GM10248 (cell line): ENCODE measurements at regions not wholly inside any gene's neighbourhood (a gene's known extent, or its start where the extent isn't known, plus 50 kb on each side); places are given as distances from the start of the nearest gene placed in this dataset.

Source experiments
- CTCF ChIA-PET: fragments of 300-600 bp; sonication (Branson Sonifier 250); formaldehyde crosslinking; extraction: SDS; loops from one replicate; lab custom pipeline; 2021; ENCODE audit warnings: antibody characterized with exemption; lab: Yijun Ruan, JAX
- POLR2A ChIA-PET: fragments of 350-650 bp; sonication (Branson Sonifier 250); formaldehyde crosslinking; extraction: SDS; loops from one replicate; lab custom pipeline; 2020; ENCODE audit warnings: antibody characterized with exemption; lab: Yijun Ruan, JAX
- DNase-seq: peaks from one replicate; pipeline ENCODE4 v3.0.0; 2012; ENCODE audit errors: extremely low spot score
- CTCF ChIP-seq: IDR thresholded peaks from 2 replicates; pipeline ENCODE4 v1.5.1; 2012; ENCODE audit warnings: mild to moderate bottlenecking, low read depth; ENCODE audit errors: extremely low read depth, missing control alignments, control extremely low read depth

- ChIA-PET POLR2A (no interaction called here), CTCF (no interaction called here)
- no peak for TF ChIP-seq CTCF
- DNase-seq, result no peak
Observed at GRCh38 chr9:79012561-79012960, 559.2 kb upstream of the TLE4 start.

GRCh38 chr9:79013715-79014610, 557.8 kb upstream of the TLE4 start:
- CTCF ChIA-PET, result no interaction called here
- DNase-seq, result no peak
- POLR2A ChIA-PET, result no interaction called here
- no peak for TF ChIP-seq CTCF

- ChIA-PET CTCF (interaction anchor here (1.1 kb wide), 1 partner anchor 9 kb away, joined by 4 read pairs; no protein-coding TSS in a partner anchor), POLR2A (no interaction called here)
- no peak for TF ChIP-seq CTCF
- no peak for DNase-seq
Observed at GRCh38 chr9:79014929-79015699, 556.7 kb upstream of the TLE4 start.

- DNase-seq, result no peak
- no peak for TF ChIP-seq CTCF
- ChIA-PET CTCF (no interaction called here), POLR2A (no interaction called here)
Observed at GRCh38 chr9:79015951-79016350, 555.8 kb upstream of the TLE4 start.

- DNase-seq, result no peak
- no peak for TF ChIP-seq CTCF
- ChIA-PET POLR2A (no interaction called here), CTCF (interaction anchor here (1.4 kb wide), 1 partner anchor 8 kb away, joined by 5 read pairs; no protein-coding TSS in a partner anchor)
Observed at GRCh38 chr9:79020276-79020675, 551.5 kb upstream of the TLE4 start.

GRCh38 chr9:79021084-79021483, 550.7 kb upstream of the TLE4 start:
- TF ChIP-seq CTCF, result no peak
- CTCF ChIA-PET, result no interaction called here
- POLR2A ChIA-PET, result no interaction called here
- no peak for DNase-seq
